ENCODE measurements at regions not wholly inside any gene's neighbourhood (a gene's known extent, or its start where the extent isn't known, plus 50 kb on each side); places are given as distances from the start of the nearest gene placed in this dataset.

DNA sequence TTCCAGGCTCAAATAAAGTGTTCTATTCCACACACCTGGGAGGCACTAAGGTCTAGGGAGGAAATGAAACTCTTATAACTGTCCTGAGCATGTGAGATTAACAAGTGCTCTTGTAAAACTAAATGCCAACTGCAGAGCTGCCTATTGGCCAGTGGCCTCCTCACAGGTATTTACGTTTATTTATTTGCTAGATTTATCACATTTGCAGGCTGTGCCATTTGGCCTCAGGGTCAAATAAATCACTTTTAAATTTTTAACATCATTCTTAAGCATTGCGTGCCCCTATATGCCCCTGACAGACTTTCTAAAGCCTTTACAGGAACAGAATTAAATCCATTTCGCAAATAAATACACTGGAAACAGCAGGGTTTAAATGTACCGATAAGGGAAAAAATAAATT lies 381.8 kb upstream of the NFE2L3 start:
- H3K9me3 ChIP-seq (ENCODE audit: control insufficient read depth in 1 of 2, insufficient read depth in 1 of 2, low read depth in 1 of 2, low read length in 2 of 2) = no peaks in the 10 kb centered on the region
- H3K4me3 ChIP-seq (replicated peaks in 1 of 2; ENCODE audit: low read depth in 1 of 2, low read length in 2 of 2) = no peak overlapping the region
- H4K20me1 ChIP-seq (ENCODE audit: insufficient read depth) = no peaks in the 10 kb centered on the region
- RAD21 ChIA-PET (ENCODE audit: low non-redundant PET in 1 of 2, low total read pairs in 2 of 2, uncharacterized antibody in 2 of 2, unreplicated experiment in 2 of 2) = no interaction called here
- POLR2A ChIA-PET = no interaction called here
- intact Hi-C loops (cut with micrococcal nuclease) = no loop called here
- no peak overlapping the region for H2AFZ ChIP-seq (ENCODE audit: low read depth, low read length, poor library complexity, severe bottlenecking)
- H3K9me2 ChIP-seq (ENCODE audit: insufficient read depth) = no peaks in the 10 kb centered on the region
- H3K36me3 ChIP-seq (ENCODE audit: control insufficient read depth in 1 of 2, insufficient read depth in 2 of 2, low read length in 2 of 2) = no peaks in the 10 kb centered on the region
- H3K79me2 ChIP-seq (ENCODE audit: insufficient read depth, low read length) = no peaks in the 10 kb centered on the region
- H3K27ac ChIP-seq (ENCODE audit: low read depth, low read length) = no peak overlapping the region
- H3K27me3 ChIP-seq (ENCODE audit: insufficient read depth, low read length) = peaks cover 27% of the 10 kb centered on the region
- H3K9ac ChIP-seq (ENCODE audit: low read length) = no peak overlapping the region
- H3K4me2 ChIP-seq (ENCODE audit: low read length) = no peak overlapping the region
- DNase-seq (ENCODE audit: low read depth, low spot score) (no peak), ATAC-seq (no peak)
- H3K4me1 ChIP-seq (ENCODE audit: control insufficient read depth in 1 of 2, insufficient read depth in 2 of 2, low read length in 2 of 2) = no peaks in the 10 kb centered on the region
- CTCF ChIA-PET = no interaction called here
- no peak for TF ChIP-seq POLR2A (IDR thresholded peaks at IDR 0.05; ENCODE audit: borderline replicate concordance, extremely low read depth, insufficient read depth, insufficient read length)
- no peak for TF ChIP-seq ZNF274 (IDR thresholded peaks at IDR 0.05; ENCODE audit: low read depth, low read length)
- TF ChIP-seq, protein P1, sequence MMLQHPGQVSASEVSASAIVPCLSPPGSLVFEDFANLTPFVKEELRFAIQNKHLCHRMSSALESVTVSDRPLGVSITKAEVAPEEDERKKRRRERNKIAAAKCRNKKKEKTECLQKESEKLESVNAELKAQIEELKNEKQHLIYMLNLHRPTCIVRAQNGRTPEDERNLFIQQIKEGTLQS (IDR thresholded peaks at IDR 0.05) = no peak
- no peak for TF ChIP-seq YY1 (IDR thresholded peaks at IDR 0.05; ENCODE audit: extremely low read depth, insufficient replicate concordance, low read depth, low read length)
- no peak for TF ChIP-seq FOSL1 (IDR thresholded peaks at IDR 0.05; ENCODE audit: low read depth)
- TF ChIP-seq EZH2 (IDR thresholded peaks at IDR 0.05) = no peak
- TF ChIP-seq RAD21 (IDR thresholded peaks at IDR 0.05; ENCODE audit: low read depth) = no peak
- TF ChIP-seq CBX3 (IDR thresholded peaks at IDR 0.05; ENCODE audit: low read depth) = no peak
- no peak for TF ChIP-seq TCF7L2 (IDR thresholded peaks at IDR 0.05; ENCODE audit: borderline replicate concordance, extremely low read depth, insufficient read depth, insufficient read length)
- TF ChIP-seq, protein P2, sequence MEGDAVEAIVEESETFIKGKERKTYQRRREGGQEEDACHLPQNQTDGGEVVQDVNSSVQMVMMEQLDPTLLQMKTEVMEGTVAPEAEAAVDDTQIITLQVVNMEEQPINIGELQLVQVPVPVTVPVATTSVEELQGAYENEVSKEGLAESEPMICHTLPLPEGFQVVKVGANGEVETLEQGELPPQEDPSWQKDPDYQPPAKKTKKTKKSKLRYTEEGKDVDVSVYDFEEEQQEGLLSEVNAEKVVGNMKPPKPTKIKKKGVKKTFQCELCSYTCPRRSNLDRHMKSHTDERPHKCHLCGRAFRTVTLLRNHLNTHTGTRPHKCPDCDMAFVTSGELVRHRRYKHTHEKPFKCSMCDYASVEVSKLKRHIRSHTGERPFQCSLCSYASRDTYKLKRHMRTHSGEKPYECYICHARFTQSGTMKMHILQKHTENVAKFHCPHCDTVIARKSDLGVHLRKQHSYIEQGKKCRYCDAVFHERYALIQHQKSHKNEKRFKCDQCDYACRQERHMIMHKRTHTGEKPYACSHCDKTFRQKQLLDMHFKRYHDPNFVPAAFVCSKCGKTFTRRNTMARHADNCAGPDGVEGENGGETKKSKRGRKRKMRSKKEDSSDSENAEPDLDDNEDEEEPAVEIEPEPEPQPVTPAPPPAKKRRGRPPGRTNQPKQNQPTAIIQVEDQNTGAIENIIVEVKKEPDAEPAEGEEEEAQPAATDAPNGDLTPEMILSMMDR (IDR thresholded peaks at IDR 0.05 in 2 of 3, conservative IDR thresholded peaks at IDR 0.05 in 1 of 3; ENCODE audit: borderline replicate concordance in 1 of 3, insufficient read depth in 1 of 3, low read depth in 2 of 3, low read length in 2 of 3) = no peak
- TF ChIP-seq MAX (IDR thresholded peaks at IDR 0.05) = no peak
- TF ChIP-seq SIN3A (IDR thresholded peaks at IDR 0.05; ENCODE audit: low read depth) = no peak
- no peak for TF ChIP-seq SRF (IDR thresholded peaks at IDR 0.05; ENCODE audit: low read depth)
- TF ChIP-seq POLR2AphosphoS5 (IDR thresholded peaks at IDR 0.05; ENCODE audit: low read depth, low read length) = no peak
- no peak for TF ChIP-seq CEBPB (IDR thresholded peaks at IDR 0.05; ENCODE audit: low read depth)
- no peak for TF ChIP-seq EZH2phosphoT487 (IDR thresholded peaks at IDR 0.05; ENCODE audit: borderline replicate concordance)
- BruUV-seq (replicated peaks) = no TSS peak

Measured in HCT116 (cell line).